ENCODE measurements at regions not wholly inside any gene's neighbourhood (a gene's known extent, or its start where the extent isn't known, plus 50 kb on each side); places are given as distances from the start of the nearest gene placed in this dataset.
A peak's percentile ranks its signal among the peaks of the same experiment; 100 is the strongest.

DNA sequence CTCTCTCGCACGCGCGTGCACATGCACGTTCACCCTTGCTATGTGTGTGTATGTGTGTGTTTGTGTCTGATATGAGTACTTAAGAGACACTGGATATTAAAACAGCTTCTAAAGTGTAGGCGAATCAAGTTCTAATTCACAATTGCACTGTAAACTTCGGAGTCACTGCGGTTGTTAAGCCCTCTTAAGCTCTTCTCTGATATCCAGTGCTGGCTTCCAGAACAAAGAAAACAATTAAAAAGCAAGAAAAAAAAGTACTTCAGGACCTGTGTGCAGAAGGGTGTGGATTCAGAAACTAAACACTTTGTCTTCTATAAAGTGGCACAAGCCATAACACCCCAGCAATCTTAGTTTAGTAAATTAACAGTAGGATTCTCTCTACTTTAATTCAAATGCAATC, 300.2 kb downstream of the PCDH7 start:
- no peaks in the 10 kb centered on the region for H3K9me2 ChIP-seq (replicated peaks; ENCODE audit: insufficient read depth)
- H3K36me3 ChIP-seq (replicated peaks; ENCODE audit: insufficient read depth, low read depth): no peaks in the 10 kb centered on the region
- no peaks in the 10 kb centered on the region for H3K27me3 ChIP-seq
- no peaks in the 10 kb centered on the region for H3K79me2 ChIP-seq
- TF ChIP-seq EZH2 (IDR thresholded peaks at IDR 0.05; ENCODE audit: borderline replicate concordance): no peak
- TF ChIP-seq, protein P1, sequence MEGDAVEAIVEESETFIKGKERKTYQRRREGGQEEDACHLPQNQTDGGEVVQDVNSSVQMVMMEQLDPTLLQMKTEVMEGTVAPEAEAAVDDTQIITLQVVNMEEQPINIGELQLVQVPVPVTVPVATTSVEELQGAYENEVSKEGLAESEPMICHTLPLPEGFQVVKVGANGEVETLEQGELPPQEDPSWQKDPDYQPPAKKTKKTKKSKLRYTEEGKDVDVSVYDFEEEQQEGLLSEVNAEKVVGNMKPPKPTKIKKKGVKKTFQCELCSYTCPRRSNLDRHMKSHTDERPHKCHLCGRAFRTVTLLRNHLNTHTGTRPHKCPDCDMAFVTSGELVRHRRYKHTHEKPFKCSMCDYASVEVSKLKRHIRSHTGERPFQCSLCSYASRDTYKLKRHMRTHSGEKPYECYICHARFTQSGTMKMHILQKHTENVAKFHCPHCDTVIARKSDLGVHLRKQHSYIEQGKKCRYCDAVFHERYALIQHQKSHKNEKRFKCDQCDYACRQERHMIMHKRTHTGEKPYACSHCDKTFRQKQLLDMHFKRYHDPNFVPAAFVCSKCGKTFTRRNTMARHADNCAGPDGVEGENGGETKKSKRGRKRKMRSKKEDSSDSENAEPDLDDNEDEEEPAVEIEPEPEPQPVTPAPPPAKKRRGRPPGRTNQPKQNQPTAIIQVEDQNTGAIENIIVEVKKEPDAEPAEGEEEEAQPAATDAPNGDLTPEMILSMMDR (IDR thresholded peaks at IDR 0.05; ENCODE audit: poor library complexity): no peak
- TF ChIP-seq EZH2phosphoT487 (IDR thresholded peaks at IDR 0.05; ENCODE audit: low read depth, severe bottlenecking, unreplicated experiment): no peak
- peak overlapping the region; percentile 7 for H2AFZ ChIP-seq
- DNase-seq (ENCODE audit: low spot score): peak; percentile 6
- 39% methylated on average over 8 of the region's 8 CpGs for WGBS (ENCODE audit: low lambda C conversion rate, missing lambda C conversion rate)
- H3K4me3 ChIP-seq: no peak overlapping the region
- H3K9me3 ChIP-seq (ENCODE audit: low read depth): no peaks in the 10 kb centered on the region
- peak overlapping the region; percentile 56 for H3K4me2 ChIP-seq
- no peaks in the 10 kb centered on the region for H4K20me1 ChIP-seq (ENCODE audit: insufficient read depth, poor library complexity, severe bottlenecking)
- H3K27ac ChIP-seq: peak overlapping the region; percentile 11
- H3K4me1 ChIP-seq (ENCODE audit: insufficient read depth): peaks cover 18% of the 10 kb centered on the region

DNA sequence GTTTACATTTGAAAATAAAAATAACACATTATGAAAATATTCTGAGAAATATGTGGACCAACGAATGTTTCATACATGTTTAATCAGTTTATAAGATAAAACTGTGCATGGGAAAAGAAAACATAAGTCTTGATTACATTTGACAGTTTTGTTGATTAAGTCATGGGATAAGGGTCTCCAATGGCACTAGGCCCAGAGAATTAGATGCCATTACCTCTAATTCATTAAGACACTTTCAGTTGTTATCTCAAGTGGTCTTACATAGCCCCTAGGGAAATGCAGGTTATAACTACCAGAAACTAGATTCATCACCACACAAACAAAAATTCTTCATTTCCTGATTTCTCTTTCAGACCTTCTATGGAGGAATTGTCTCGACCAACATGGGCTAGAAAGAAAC, 300.8 kb downstream of the PCDH7 start:
- no peak overlapping the region for H3K27ac ChIP-seq
- TF ChIP-seq, protein P1 (IDR thresholded peaks at IDR 0.05; ENCODE audit: poor library complexity): no peak
- TF ChIP-seq EZH2phosphoT487 (IDR thresholded peaks at IDR 0.05; ENCODE audit: low read depth, severe bottlenecking, unreplicated experiment) (no peak), EZH2 (IDR thresholded peaks at IDR 0.05; ENCODE audit: borderline replicate concordance) (no peak)
- no peaks in the 10 kb centered on the region for H3K27me3 ChIP-seq
- H3K4me1 ChIP-seq (ENCODE audit: insufficient read depth): peaks cover 18% of the 10 kb centered on the region
- no peak overlapping the region for H2AFZ ChIP-seq
- no peaks in the 10 kb centered on the region for H3K36me3 ChIP-seq (replicated peaks; ENCODE audit: insufficient read depth, low read depth)
- no peaks in the 10 kb centered on the region for H3K9me2 ChIP-seq (replicated peaks; ENCODE audit: insufficient read depth)
- no peaks in the 10 kb centered on the region for H3K9me3 ChIP-seq (ENCODE audit: low read depth)
- no peaks in the 10 kb centered on the region for H3K79me2 ChIP-seq
- WGBS (ENCODE audit: low lambda C conversion rate, missing lambda C conversion rate): 88% methylated on average over 2 of the region's 2 CpGs
- no peak overlapping the region for H3K4me2 ChIP-seq
- no peak for DNase-seq (ENCODE audit: low spot score)
- no peaks in the 10 kb centered on the region for H4K20me1 ChIP-seq (ENCODE audit: insufficient read depth, poor library complexity, severe bottlenecking)
- H3K4me3 ChIP-seq: no peak overlapping the region

DNA sequence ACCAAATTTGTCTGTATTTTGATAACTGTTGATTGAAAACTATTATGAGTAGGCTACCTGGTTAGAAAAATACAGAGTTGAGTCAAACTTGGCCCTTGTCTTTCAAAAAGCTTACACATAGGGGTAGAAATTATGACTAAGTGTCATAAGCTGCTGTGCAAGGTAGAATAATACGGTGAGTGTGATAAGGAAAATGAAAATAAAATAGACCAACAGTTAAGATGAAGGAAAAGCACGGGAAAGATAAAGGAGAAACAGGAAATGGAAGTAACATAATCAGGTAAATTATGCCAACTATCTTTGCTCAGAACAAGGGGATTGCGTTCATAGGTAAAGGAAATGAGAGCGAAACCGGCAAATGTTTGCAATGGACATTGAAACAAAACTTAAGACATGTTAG, 302.5 kb downstream of the PCDH7 start:
- WGBS (ENCODE audit: low lambda C conversion rate, missing lambda C conversion rate): 79% methylated on average over 5 of the region's 5 CpGs
- Histone ChIP-seq H3K27ac (peak overlapping the region; percentile 12), H3K4me2 (peak overlapping the region; percentile 20), H3K27me3 (no peaks in the 10 kb centered on the region), H3K79me2 (no peaks in the 10 kb centered on the region), H3K36me3 (replicated peaks; ENCODE audit: insufficient read depth, low read depth) (no peaks in the 10 kb centered on the region), H3K9me3 (ENCODE audit: low read depth) (no peaks in the 10 kb centered on the region), H3K4me3 (no peak overlapping the region), H4K20me1 (ENCODE audit: insufficient read depth, poor library complexity, severe bottlenecking) (no peaks in the 10 kb centered on the region), H3K4me1 (ENCODE audit: insufficient read depth) (peaks cover 18% of the 10 kb centered on the region), H2AFZ (no peak overlapping the region), H3K9me2 (replicated peaks; ENCODE audit: insufficient read depth) (no peaks in the 10 kb centered on the region)
- TF ChIP-seq EZH2phosphoT487 (IDR thresholded peaks at IDR 0.05; ENCODE audit: low read depth, severe bottlenecking, unreplicated experiment) (no peak), EZH2 (IDR thresholded peaks at IDR 0.05; ENCODE audit: borderline replicate concordance) (no peak)
- TF ChIP-seq, protein P1 (IDR thresholded peaks at IDR 0.05; ENCODE audit: poor library complexity): no peak
- DNase-seq (ENCODE audit: low spot score): no peak

DNA sequence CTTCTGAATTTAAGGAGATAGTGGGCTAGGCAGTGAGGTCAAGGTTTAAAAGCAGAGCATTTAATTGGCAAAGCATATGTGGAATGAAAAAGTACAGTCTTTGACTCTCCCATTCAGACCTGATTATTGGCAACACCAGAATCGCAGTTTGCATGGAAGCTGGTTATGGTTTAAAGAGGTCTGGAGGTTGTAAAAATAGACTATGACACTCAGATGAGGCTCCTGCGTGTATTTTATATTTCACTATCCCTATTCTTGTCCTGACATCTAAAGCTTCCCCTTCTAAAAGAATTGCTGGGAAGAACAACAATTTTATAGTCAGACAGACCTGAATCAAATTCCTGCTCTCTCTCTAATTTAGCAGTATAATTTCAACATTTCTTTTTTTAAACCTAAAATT, 302.9 kb downstream of the PCDH7 start:
- H3K4me3 ChIP-seq: no peak overlapping the region
- TF ChIP-seq, protein P1 (IDR thresholded peaks at IDR 0.05; ENCODE audit: poor library complexity): no peak
- no peak for TF ChIP-seq EZH2phosphoT487 (IDR thresholded peaks at IDR 0.05; ENCODE audit: low read depth, severe bottlenecking, unreplicated experiment)
- TF ChIP-seq EZH2 (IDR thresholded peaks at IDR 0.05; ENCODE audit: borderline replicate concordance): no peak
- peak overlapping the region; percentile 12 for H3K27ac ChIP-seq
- H3K9me3 ChIP-seq (ENCODE audit: low read depth): no peaks in the 10 kb centered on the region
- H3K27me3 ChIP-seq: no peaks in the 10 kb centered on the region
- peak overlapping the region; percentile 20 for H3K4me2 ChIP-seq
- 78% methylated on average over 2 of the region's 2 CpGs for WGBS (ENCODE audit: low lambda C conversion rate, missing lambda C conversion rate)
- no peaks in the 10 kb centered on the region for H3K79me2 ChIP-seq
- H4K20me1 ChIP-seq (ENCODE audit: insufficient read depth, poor library complexity, severe bottlenecking): no peaks in the 10 kb centered on the region
- H3K9me2 ChIP-seq (replicated peaks; ENCODE audit: insufficient read depth): no peaks in the 10 kb centered on the region
- no peak overlapping the region for H2AFZ ChIP-seq
- no peaks in the 10 kb centered on the region for H3K36me3 ChIP-seq (replicated peaks; ENCODE audit: insufficient read depth, low read depth)
- peaks cover 18% of the 10 kb centered on the region for H3K4me1 ChIP-seq (ENCODE audit: insufficient read depth)
- no peak for DNase-seq (ENCODE audit: low spot score)
